HFFc6 (cell line): ENCODE measurements at regions not wholly inside any gene's neighbourhood (a gene's known extent, or its start where the extent isn't known, plus 50 kb on each side); places are given as distances from the start of the nearest gene placed in this dataset.

ENCODE experiments used
- DNase-seq: peaks from one replicate; pipeline ENCODE4 v3.0.0-alpha.2; 2018
- H3K27ac Mint-ChIP-seq: 2 replicates; pipeline ENCODE4 v1.8.0; 2020; ENCODE audit warnings: mild to moderate bottlenecking, mixed read lengths
- H3K27me3 Mint-ChIP-seq: 2 replicates; pipeline ENCODE4 v1.8.0; 2021; ENCODE audit warnings: mild to moderate bottlenecking, moderate library complexity, mixed read lengths; ENCODE audit not compliant: insufficient read depth
- H3K36me3 Mint-ChIP-seq: 2 replicates; pipeline ENCODE4 v1.8.0; 2021; ENCODE audit warnings: low read depth, mixed read lengths
- H3K4me1 Mint-ChIP-seq: 2 replicates; pipeline ENCODE4 v1.8.0; 2020; ENCODE audit warnings: low read depth, mixed read lengths
- H3K4me3 Mint-ChIP-seq: 2 replicates; pipeline ENCODE4 v1.8.0; 2020; ENCODE audit warnings: mild to moderate bottlenecking, moderate library complexity, mixed read lengths
- H3K9me3 Mint-ChIP-seq: 2 replicates; pipeline ENCODE4 v1.8.0; 2020; ENCODE audit warnings: mild to moderate bottlenecking, mixed read lengths
- CTCF ChIP-seq: fragments of 200-600 bp; sonication (generic); IDR thresholded peaks from 2 replicates; pipeline ENCODE4 v1.5.0; 2021; ENCODE audit warnings: antibody characterized with exemption, mild to moderate bottlenecking

GRCh38 chr7:156440456-156440855 lies 200.1 kb upstream of the RNF32 start:
- H3K9me3 Mint-ChIP-seq: peaks cover 53% of the 10 kb centered on the region
- H3K4me1 Mint-ChIP-seq: no peaks in the 10 kb centered on the region
- no peak overlapping the region for H3K4me3 Mint-ChIP-seq
- H3K27ac Mint-ChIP-seq: no peak overlapping the region
- no peak for TF ChIP-seq CTCF
- no peak for DNase-seq
- H3K36me3 Mint-ChIP-seq: peaks cover 6% of the 10 kb centered on the region; the same call in 1 of the 2 replicates
- no peaks in the 10 kb centered on the region; the same call in 1 of the 2 replicates for H3K27me3 Mint-ChIP-seq

- DNase-seq: no peak
- Mint-ChIP-seq H3K9me3 (peaks cover 51% of the 10 kb centered on the region), H3K27me3 (no peaks in the 10 kb centered on the region), H3K4me3 (no peak overlapping the region), H3K27ac (no peak overlapping the region), H3K4me1 (no peaks in the 10 kb centered on the region), H3K36me3 (peaks cover 10% of the 10 kb centered on the region; the same call in 1 of the 2 replicates)
- TF ChIP-seq CTCF: no peak
Measured at GRCh38 chr7:156438011-156438410, 202.6 kb upstream of the RNF32 start.

GRCh38 chr7:156437021-156437614 lies 203.5 kb upstream of the RNF32 start:
- H3K27me3 Mint-ChIP-seq: no peaks in the 10 kb centered on the region
- H3K27ac Mint-ChIP-seq: no peak overlapping the region
- no peaks in the 10 kb centered on the region for H3K4me1 Mint-ChIP-seq
- DNase-seq: no peak
- peaks cover 10% of the 10 kb centered on the region; the same call in 1 of the 2 replicates for H3K36me3 Mint-ChIP-seq
- no peak for TF ChIP-seq CTCF
- no peak overlapping the region for H3K4me3 Mint-ChIP-seq
- peaks cover 48% of the 10 kb centered on the region for H3K9me3 Mint-ChIP-seq

- Mint-ChIP-seq H3K27ac (no peak overlapping the region), H3K36me3 (peaks cover 10% of the 10 kb centered on the region; the same call in 1 of the 2 replicates), H3K4me1 (no peaks in the 10 kb centered on the region), H3K9me3 (peaks cover 50% of the 10 kb centered on the region), H3K4me3 (no peak overlapping the region), H3K27me3 (no peaks in the 10 kb centered on the region)
- no peak for TF ChIP-seq CTCF
- DNase-seq: no peak
Measured at GRCh38 chr7:156435486-156436231, 204.9 kb upstream of the RNF32 start.

- no peaks in the 10 kb centered on the region for H3K4me1 Mint-ChIP-seq
- H3K9me3 Mint-ChIP-seq: peaks cover 57% of the 10 kb centered on the region
- H3K36me3 Mint-ChIP-seq: 0 out of 2 replicates have a peak, but pooled peaks cover 9% of the 10 kb centered on the region
- no peaks in the 10 kb centered on the region for H3K27me3 Mint-ChIP-seq
- no peak overlapping the region for H3K27ac Mint-ChIP-seq
- no peak for DNase-seq
- H3K4me3 Mint-ChIP-seq: no peak overlapping the region
- TF ChIP-seq CTCF: no peak
Measured at GRCh38 chr7:156434706-156435105, 205.9 kb upstream of the RNF32 start.
